Stomach (tissue), 8 donors: ENCODE measurements at regions not wholly inside any gene's neighbourhood (a gene's known extent, or its start where the extent isn't known, plus 50 kb on each side); places are given as distances from the start of the nearest gene placed in this dataset.
"Not testable (repeated sequence)": the region's sequence is repeated elsewhere in the genome, so short reads cannot be mapped to it uniquely, and the experiment has no call there.

Experiments
- DNase-seq, 2 donors: peaks; one replicate each; pipeline versions ENCODE4 v3.0.0 to v3.0.0-alpha.2; 2013 to 2019
- H3K27ac ChIP-seq, 5 donors: fragments of 200-600 bp in 4 of 5; sonication (generic) in 4 of 5; one replicate each; pipeline ENCODE4 v1.5.1; 2013 to 2019; ENCODE audit warnings: mild to moderate bottlenecking in 1 of 5, moderate library complexity in 1 of 5
- H3K27me3 ChIP-seq, 3 donors: fragments of 200-600 bp; sonication (generic); one replicate each; pipeline ENCODE4 v1.5.1; 2017 to 2019; ENCODE audit warnings: mixed run types in 1 of 3
- H3K36me3 ChIP-seq, 4 donors: fragments of 200-600 bp; sonication (generic); 1 replicate in 3 of 4; 2 replicates in 1 of 4; pipeline ENCODE4 v1.5.1; 2016 to 2019
- H3K4me1 ChIP-seq, 4 donors: fragments of 200-600 bp; sonication (generic); one replicate each; pipeline ENCODE4 v1.5.1; 2016 to 2019
- H3K4me3 ChIP-seq, 4 donors: fragments of 200-600 bp; sonication (generic) in 3 of 4; one replicate each; pipeline ENCODE4 v1.5.1; 2016 to 2019; ENCODE audit warnings: mild to moderate bottlenecking in 1 of 4
- H3K9me3 ChIP-seq, 4 donors: fragments of 200-600 bp; sonication (generic); one replicate each; pipeline ENCODE4 v1.5.1; 2016 to 2019
- CTCF ChIP-seq, 7 experiments: fragments of 450-650 bp in 4 of 7; fragments of 200-600 bp in 3 of 7; sonication (generic) in 3 of 7; IDR thresholded peaks; one replicate each; pipeline ENCODE4 v1.5.1; 2016 to 2019; ENCODE audit warnings: antibody characterized with exemption in 7 of 7, control low read depth in 2 of 7, mild to moderate bottlenecking in 1 of 7
- EP300 ChIP-seq: sonication (generic); formaldehyde crosslinking; IDR thresholded peaks from one replicate; pipeline ENCODE4 v1.6.1; 2017; ENCODE audit warnings: antibody characterized with exemption
- POLR2A ChIP-seq, 4 donors: fragments of 450-650 bp; IDR thresholded peaks; one replicate each; pipeline ENCODE4 v1.6.1; 2016; ENCODE audit warnings: antibody characterized with exemption in 4 of 4, control low read depth in 2 of 4, mild to moderate bottlenecking in 1 of 4, moderate library complexity in 1 of 4
- POLR2AphosphoS5 ChIP-seq, 3 donors: sonication (generic); formaldehyde crosslinking; IDR thresholded peaks; one replicate each; pipeline ENCODE4 v1.6.1; 2016; ENCODE audit warnings: antibody characterized with exemption in 3 of 3
- WGBS, 5 donors: extraction: QIAGEN DNeasy Blood & Tissue Kit in 3 of 5; methylation state at CpG; one replicate each; pipeline versions ENCODE4 v1.1.5 to v1.1.7; 2013 to 2018; 5-methylcytosine and 5-hydroxymethylcytosine counted together
- intact Hi-C: fragments of 100-400 bp; cut with DNase I; formaldehyde crosslinking; loops from one replicate; pipeline ENCODE4 v1.15.1; 2023; ENCODE audit warnings: low total_unique reads
- donor health status: healthy with polysubstance abuse.
- donor health status: Bipolar disorder and iron deficiency.
- donor health status: healthy.

GRCh38 chr4:64079316-64079715, 329.9 kb downstream of the TECRL start:
- intact Hi-C loops, result no loop called here
- TF ChIP-seq POLR2A (IDR thresholded peaks at IDR 0.05) (no peak), POLR2AphosphoS5 (IDR thresholded peaks at IDR 0.05) (no peak), EP300 (no peak)

GRCh38 chr4:64068096-64068495, 341.2 kb downstream of the TECRL start:
- no peaks in the 10 kb centered on the region for H3K4me1 ChIP-seq
- H3K9me3 ChIP-seq, result no peaks in the 10 kb centered on the region
- no peak overlapping the region for H3K4me3 ChIP-seq
- H3K27ac ChIP-seq, result no peak overlapping the region
- intact Hi-C loops, result no loop called here
- WGBS, 5 donors, result 54 to 69% (median 63%) methylated on average over 4 of the region's 4 CpGs
- TF ChIP-seq CTCF (IDR thresholded peaks at IDR 0.05) (no peak), EP300 (no peak), POLR2AphosphoS5 (IDR thresholded peaks at IDR 0.05) (no peak), POLR2A (IDR thresholded peaks at IDR 0.05) (no peak)
- H3K36me3 ChIP-seq, result no peaks in the 10 kb centered on the region
- H3K27me3 ChIP-seq, result no peaks in the 10 kb centered on the region
- DNase-seq, result no peak

More at GRCh38 chr4:64079316-64079715, 329.9 kb downstream of the TECRL start:
- H3K9me3 ChIP-seq, result peaks cover 0 to 3% (median 0%) of the 10 kb centered on the region in 4 donors
- no peak for DNase-seq
- no peak overlapping the region for H3K27ac ChIP-seq
- H3K4me3 ChIP-seq, result no peak overlapping the region
- H3K27me3 ChIP-seq, result no peaks in the 10 kb centered on the region
- no peaks in the 10 kb centered on the region for H3K36me3 ChIP-seq
- H3K4me1 ChIP-seq, result no peaks in the 10 kb centered on the region

- H3K4me3 ChIP-seq, result no peak overlapping the region
- no peaks in the 10 kb centered on the region for H3K9me3 ChIP-seq
- intact Hi-C loops, result no loop called here
- WGBS, 5 donors, result 47 to 82% (median 75%) methylated on average over 1 of the region's 1 CpG
- H3K4me1 ChIP-seq, result no peaks in the 10 kb centered on the region
- no peak overlapping the region for H3K27ac ChIP-seq
- H3K36me3 ChIP-seq, result no peaks in the 10 kb centered on the region
- DNase-seq, result no peak
- TF ChIP-seq POLR2A (IDR thresholded peaks at IDR 0.05) (no peak), POLR2AphosphoS5 (IDR thresholded peaks at IDR 0.05) (no peak), CTCF (IDR thresholded peaks at IDR 0.05) (no peak), EP300 (no peak)
- no peaks in the 10 kb centered on the region for H3K27me3 ChIP-seq
Observed at GRCh38 chr4:64062991-64063390, 346.3 kb downstream of the TECRL start.

DNA sequence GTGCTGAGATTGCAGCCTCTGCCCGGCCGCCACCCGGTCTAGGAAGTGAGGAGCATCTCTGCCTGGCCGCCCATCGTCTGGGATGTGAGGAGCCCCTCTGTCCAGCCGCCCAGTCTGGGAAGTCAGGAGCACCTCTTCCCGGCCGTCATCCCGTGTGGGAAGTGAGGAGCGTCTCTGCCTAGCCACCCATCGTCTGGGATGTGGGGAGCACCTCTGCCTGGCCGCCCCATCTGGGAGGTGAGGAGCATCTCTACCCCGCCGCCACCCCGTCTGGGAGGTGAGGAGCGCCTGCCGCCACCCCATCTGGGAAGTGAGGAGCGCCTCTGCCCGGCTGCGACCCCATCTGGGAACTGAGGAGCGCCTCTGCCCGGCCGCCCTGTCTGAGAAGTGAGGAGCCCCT, 372.2 kb downstream of the TECRL start:
- DNase-seq, H3K4me1 ChIP-seq, H3K4me3 ChIP-seq, H3K36me3 ChIP-seq, H3K27me3 ChIP-seq, intact Hi-C loops, H3K27ac ChIP-seq: not testable (repeated sequence)
- WGBS, 5 donors, result 86 to 97% (median 95%) methylated on average over 6 to 23 of the region's 23 CpGs
- peaks cover 0 to 13% (median 8%) of the 10 kb centered on the region in 4 donors for H3K9me3 ChIP-seq

GRCh38 chr4:64022560-64022959, 386.7 kb downstream of the TECRL start:
- no peak for TF ChIP-seq POLR2AphosphoS5 (IDR thresholded peaks at IDR 0.05)
- no peak for TF ChIP-seq EP300
- TF ChIP-seq POLR2A (IDR thresholded peaks at IDR 0.05), result no peak
- no peak for TF ChIP-seq CTCF (IDR thresholded peaks at IDR 0.05)
- intact Hi-C loops, result no loop called here
- Histone ChIP-seq H3K27me3 (no peaks in the 10 kb centered on the region), H3K9me3 (peaks cover 0 to 27% (median 14%) of the 10 kb centered on the region in 4 donors), H3K4me3 (no peak overlapping the region), H3K27ac (no peak overlapping the region), H3K36me3 (no peaks in the 10 kb centered on the region), H3K4me1 (no peaks in the 10 kb centered on the region)
- no peak for DNase-seq
